T-helper 2 cell treated with Interferon-gamma antibody and Interleukin-4, amounts not matched to agents 100 ng/mL and 5 ng/mL, for 36 hours (primary cell): ENCODE measurements at regions not wholly inside any gene's neighbourhood (a gene's known extent, or its start where the extent isn't known, plus 50 kb on each side); places are given as distances from the start of the nearest gene placed in this dataset.
"Not testable (repeated sequence)": the region's sequence is repeated elsewhere in the genome, so short reads cannot be mapped to it uniquely, and the experiment has no call there.

Experiments used
- intact Hi-C: fragments of 100-400 bp; cut with micrococcal nuclease; formaldehyde crosslinking; loops from one replicate; pipeline ENCODE4 v1.15.1; 2023

- intact Hi-C loops: no loop called here
Observed at GRCh38 chr1:87979079-87979478, 650.4 kb downstream of the LMO4 start.

- intact Hi-C loops: no loop called here
Observed at GRCh38 chr1:87980494-87980893, 651.8 kb downstream of the LMO4 start.

- intact Hi-C loops: no loop called here
Observed at GRCh38 chr1:87981386-87981785, 652.7 kb downstream of the LMO4 start.

GRCh38 chr1:87981810-87982209, 653.1 kb downstream of the LMO4 start:
- intact Hi-C loops: no loop called here

GRCh38 chr1:87983841-87984240, 655.2 kb downstream of the LMO4 start:
- intact Hi-C loops: no loop called here

- intact Hi-C loops: no loop called here
Observed at GRCh38 chr1:87985071-87985470, 656.4 kb downstream of the LMO4 start.

- intact Hi-C loops: no loop called here
Observed at GRCh38 chr1:87986130-87986866, 657.6 kb downstream of the LMO4 start.

- intact Hi-C loops: no loop called here
Observed at GRCh38 chr1:87989346-87989745, 660.7 kb downstream of the LMO4 start.

GRCh38 chr1:87992536-87992935, 663.9 kb downstream of the LMO4 start:
- intact Hi-C loops: not testable (repeated sequence)

- intact Hi-C loops: no loop called here
Observed at GRCh38 chr1:87993051-87993450, 664.4 kb downstream of the LMO4 start.

- intact Hi-C loops: no loop called here
Observed at GRCh38 chr1:87999852-88000251, 671.2 kb downstream of the LMO4 start.

- intact Hi-C loops: no loop called here
Observed at GRCh38 chr1:88001460-88001859, 672.8 kb downstream of the LMO4 start.

GRCh38 chr1:88003255-88003654, 674.6 kb downstream of the LMO4 start:
- intact Hi-C loops: no loop called here

GRCh38 chr1:88009916-88010315, 674.2 kb upstream of the PKN2 start:
- intact Hi-C loops: no loop called here

- intact Hi-C loops: no loop called here
Observed at GRCh38 chr1:88013485-88013884, 670.6 kb upstream of the PKN2 start.

GRCh38 chr1:88014131-88014530, 669.9 kb upstream of the PKN2 start:
- intact Hi-C loops: no loop called here

GRCh38 chr1:88016947-88017346, 667.1 kb upstream of the PKN2 start:
- intact Hi-C loops: no loop called here

GRCh38 chr1:88021529-88021928, 662.5 kb upstream of the PKN2 start:
- intact Hi-C loops: no loop called here

- intact Hi-C loops: no loop called here
Observed at GRCh38 chr1:88022516-88022915, 661.6 kb upstream of the PKN2 start.

- intact Hi-C loops: no loop called here
Observed at GRCh38 chr1:88029142-88029541, 654.9 kb upstream of the PKN2 start.

GRCh38 chr1:88029899-88030298, 654.2 kb upstream of the PKN2 start:
- intact Hi-C loops: no loop called here

GRCh38 chr1:88035578-88035977, 648.5 kb upstream of the PKN2 start:
- intact Hi-C loops: no loop called here

GRCh38 chr1:88036345-88037014, 647.6 kb upstream of the PKN2 start:
- intact Hi-C loops: no loop called here
